Loucy (cell line): ENCODE measurements at regions not wholly inside any gene's neighbourhood (a gene's known extent, or its start where the extent isn't known, plus 50 kb on each side); places are given as distances from the start of the nearest gene placed in this dataset.

Experiments used
- H2AFZ ChIP-seq: fragments of 200-600 bp; sonication (generic); 2 replicates; pipeline ENCODE4 v1.6.0; 2016; ENCODE audit warnings: antibody characterized with exemption, mild to moderate bottlenecking, low read length, moderate library complexity
- H3F3A ChIP-seq: fragments of 200-600 bp; 2 replicates; pipeline ENCODE4 v1.6.0; 2016; ENCODE audit warnings: antibody characterized with exemption, low read depth, mild to moderate bottlenecking
- H3K27me3 ChIP-seq: fragments of 200-600 bp; sonication (generic); 2 replicates; pipeline ENCODE4 v1.6.1; 2014; ENCODE audit warnings: low read length, mild to moderate bottlenecking; ENCODE audit not compliant: insufficient read depth, poor library complexity, severe bottlenecking
- H3K36me3 ChIP-seq: fragments of 200-600 bp; sonication (generic); 2 replicates; pipeline ENCODE4 v1.6.1; 2016; ENCODE audit warnings: low read length; ENCODE audit not compliant: insufficient read depth
- H3K4me1 ChIP-seq: fragments of 200-600 bp; sonication (generic); 2 replicates; pipeline ENCODE4 v1.5.1; 2014; ENCODE audit warnings: low read length, mild to moderate bottlenecking; ENCODE audit not compliant: insufficient read depth, poor library complexity, severe bottlenecking
- H3K4me2 ChIP-seq: fragments of 200-600 bp; sonication (generic); 2 replicates; pipeline ENCODE4 v1.6.0; 2014; ENCODE audit warnings: antibody characterized with exemption, low read length, low read depth, mild to moderate bottlenecking; ENCODE audit not compliant: poor library complexity, severe bottlenecking
- H3K4me3 ChIP-seq: fragments of 200-600 bp; sonication (generic); 2 replicates; pipeline ENCODE4 v1.5.1; 2014; ENCODE audit warnings: low read length, mild to moderate bottlenecking, mixed read lengths; ENCODE audit not compliant: poor library complexity, severe bottlenecking
- H3K79me2 ChIP-seq: fragments of 200-600 bp; sonication (generic); 2 replicates; pipeline ENCODE4 v1.6.1; 2014; ENCODE audit warnings: low read length; ENCODE audit not compliant: insufficient read depth
- H3K9ac ChIP-seq: fragments of 200-600 bp; sonication (generic); 2 replicates; pipeline ENCODE4 v1.6.0; 2014; ENCODE audit warnings: mild to moderate bottlenecking, low read depth, low read length, moderate library complexity; ENCODE audit not compliant: poor library complexity, severe bottlenecking
- H3K9me2 ChIP-seq: fragments of 200-600 bp; sonication (generic); replicated peaks from 2 replicates; pipeline ENCODE4 v1.6.1; 2016; ENCODE audit warnings: low read depth, low read length, mixed read lengths
- H3K9me3 ChIP-seq: fragments of 200-600 bp; sonication (generic); 2 replicates; pipeline ENCODE4 v1.6.1; 2014; ENCODE audit warnings: mild to moderate bottlenecking, antibody characterized with exemption, low read length, low read depth; ENCODE audit not compliant: insufficient read depth
- H4K20me1 ChIP-seq: fragments of 200-600 bp; sonication (generic); 2 replicates; pipeline ENCODE4 v1.6.0; 2014; ENCODE audit warnings: antibody characterized with exemption, low read length, mild to moderate bottlenecking; ENCODE audit not compliant: insufficient read depth, poor library complexity, severe bottlenecking
- EZH2phosphoT487 ChIP-seq: fragments of 200-600 bp; IDR thresholded peaks from 2 replicates; pipeline ENCODE4 v1.6.1; 2018; ENCODE audit warnings: antibody characterized with exemption, mild to moderate bottlenecking, moderate library complexity, borderline replicate concordance
- TF ChIP-seq, protein P1 (sequence below): fragments of 200-600 bp; sonication (generic); conservative IDR thresholded peaks from 2 replicates; pipeline ENCODE4 v1.5.1; 2014; ENCODE audit warnings: mild to moderate bottlenecking, antibody characterized with exemption, low read length

DNA sequence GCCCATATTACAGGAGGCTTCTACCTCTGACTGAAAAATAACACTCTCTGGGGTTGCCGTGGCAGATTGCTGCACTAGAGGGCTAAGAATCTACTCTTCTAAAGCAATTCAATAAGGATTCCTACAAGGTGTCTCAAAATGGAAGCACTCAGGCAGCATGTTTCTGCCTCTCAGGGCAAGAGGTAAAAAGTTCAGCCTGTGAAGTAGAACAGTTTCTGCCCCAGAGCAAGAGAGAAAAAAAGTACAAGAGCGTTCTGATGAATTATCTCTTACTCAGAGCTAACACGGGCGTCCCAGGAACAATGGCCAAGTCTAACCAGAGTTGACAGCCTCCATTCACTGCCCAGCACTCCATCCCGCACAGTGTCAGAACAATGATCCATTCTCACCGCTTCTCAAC lies 71.3 kb upstream of the TES start:
- Histone ChIP-seq H3K36me3 (no peaks in the 10 kb centered on the region), H3K4me2 (no peak overlapping the region), H4K20me1 (no peaks in the 10 kb centered on the region), H3K4me1 (peaks cover 24% of the 10 kb centered on the region), H3K4me3 (no peak overlapping the region), H3F3A (no peaks in the 10 kb centered on the region), H3K9me2 (no peaks in the 10 kb centered on the region), H3K79me2 (no peaks in the 10 kb centered on the region), H3K9me3 (no peaks in the 10 kb centered on the region), H3K27me3 (no peaks in the 10 kb centered on the region), H2AFZ (peak overlapping the region; percentile 82), H3K9ac (peak overlapping the region; percentile 17)
- TF ChIP-seq, protein P1, sequence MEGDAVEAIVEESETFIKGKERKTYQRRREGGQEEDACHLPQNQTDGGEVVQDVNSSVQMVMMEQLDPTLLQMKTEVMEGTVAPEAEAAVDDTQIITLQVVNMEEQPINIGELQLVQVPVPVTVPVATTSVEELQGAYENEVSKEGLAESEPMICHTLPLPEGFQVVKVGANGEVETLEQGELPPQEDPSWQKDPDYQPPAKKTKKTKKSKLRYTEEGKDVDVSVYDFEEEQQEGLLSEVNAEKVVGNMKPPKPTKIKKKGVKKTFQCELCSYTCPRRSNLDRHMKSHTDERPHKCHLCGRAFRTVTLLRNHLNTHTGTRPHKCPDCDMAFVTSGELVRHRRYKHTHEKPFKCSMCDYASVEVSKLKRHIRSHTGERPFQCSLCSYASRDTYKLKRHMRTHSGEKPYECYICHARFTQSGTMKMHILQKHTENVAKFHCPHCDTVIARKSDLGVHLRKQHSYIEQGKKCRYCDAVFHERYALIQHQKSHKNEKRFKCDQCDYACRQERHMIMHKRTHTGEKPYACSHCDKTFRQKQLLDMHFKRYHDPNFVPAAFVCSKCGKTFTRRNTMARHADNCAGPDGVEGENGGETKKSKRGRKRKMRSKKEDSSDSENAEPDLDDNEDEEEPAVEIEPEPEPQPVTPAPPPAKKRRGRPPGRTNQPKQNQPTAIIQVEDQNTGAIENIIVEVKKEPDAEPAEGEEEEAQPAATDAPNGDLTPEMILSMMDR, result no peak
- no peak for TF ChIP-seq EZH2phosphoT487

- peaks cover 32% of the 10 kb centered on the region for H3K4me1 ChIP-seq
- H2AFZ ChIP-seq, result peak overlapping the region; percentile 82; the same call in 1 of the 2 replicates
- no peaks in the 10 kb centered on the region for H4K20me1 ChIP-seq
- TF ChIP-seq EZH2phosphoT487, result no peak
- TF ChIP-seq, protein P1, result no peak
- H3K9ac ChIP-seq, result no peak overlapping the region
- no peaks in the 10 kb centered on the region; the same call in 1 of the 2 replicates for H3F3A ChIP-seq
- no peak overlapping the region for H3K4me3 ChIP-seq
- H3K36me3 ChIP-seq, result no peaks in the 10 kb centered on the region
- no peaks in the 10 kb centered on the region for H3K79me2 ChIP-seq
- H3K9me2 ChIP-seq, result no peaks in the 10 kb centered on the region
- H3K27me3 ChIP-seq, result no peaks in the 10 kb centered on the region
- H3K4me2 ChIP-seq, result no peak overlapping the region
- no peaks in the 10 kb centered on the region for H3K9me3 ChIP-seq
These were observed 70.5 kb upstream of the TES start for GRCh38 chr7:116139807-116140206.

DNA sequence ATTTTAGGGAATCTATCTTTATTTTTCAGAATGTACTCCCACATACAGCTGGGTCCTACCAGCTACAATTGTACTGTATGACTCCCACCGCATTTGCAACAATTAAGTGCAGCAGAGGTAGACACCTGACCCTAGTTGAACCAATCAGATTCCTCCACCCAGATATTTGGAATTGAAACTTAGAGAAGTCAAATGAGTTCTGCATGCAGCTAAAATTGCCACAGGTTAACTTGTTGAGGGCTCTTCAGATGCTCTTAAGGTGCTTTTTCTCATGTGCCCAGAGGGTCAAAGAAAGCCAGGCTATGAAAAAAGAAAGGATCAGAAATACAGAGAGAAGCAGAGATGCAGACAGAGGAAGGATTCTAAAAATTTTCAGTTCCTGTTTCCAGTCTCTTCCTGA lies 68.0 kb upstream of the TES start:
- H3F3A ChIP-seq, result peaks cover 7% of the 10 kb centered on the region
- H3K9me2 ChIP-seq, result no peaks in the 10 kb centered on the region
- H2AFZ ChIP-seq, result peak overlapping the region; percentile 53; the same call in 1 of the 2 replicates
- H3K9ac ChIP-seq, result no peak overlapping the region
- H3K27me3 ChIP-seq, result no peaks in the 10 kb centered on the region
- peak overlapping the region; percentile 8 for H3K4me2 ChIP-seq
- no peaks in the 10 kb centered on the region for H3K36me3 ChIP-seq
- H3K4me1 ChIP-seq, result peaks cover 52% of the 10 kb centered on the region
- H3K79me2 ChIP-seq, result no peaks in the 10 kb centered on the region
- TF ChIP-seq, protein P1, result no peak
- TF ChIP-seq EZH2phosphoT487, result no peak
- no peaks in the 10 kb centered on the region for H3K9me3 ChIP-seq
- no peaks in the 10 kb centered on the region for H4K20me1 ChIP-seq
- H3K4me3 ChIP-seq, result no peak overlapping the region
